ENCODE measurements at regions not wholly inside any gene's neighbourhood (a gene's known extent, or its start where the extent isn't known, plus 50 kb on each side); places are given as distances from the start of the nearest gene placed in this dataset.

- TF ChIP-seq CTCF (IDR thresholded peaks at IDR 0.05 in 2 of 3, conservative IDR thresholded peaks at IDR 0.05 in 1 of 3; ENCODE audit: control insufficient read depth in 2 of 3, extremely low read depth in 1 of 3, insufficient read depth in 1 of 3, low read depth in 3 of 3, low read length in 3 of 3) (no peak), BMI1 (IDR thresholded peaks at IDR 0.05; ENCODE audit: borderline replicate concordance) (no peak), STAT3 (IDR thresholded peaks at IDR 0.05; ENCODE audit: low read depth, low read length) (no peak), GABPA (IDR thresholded peaks at IDR 0.05; ENCODE audit: low read depth) (no peak), SIX5 (IDR thresholded peaks at IDR 0.05; ENCODE audit: low read depth, low read length, severe bottlenecking) (no peak), ZZZ3 (IDR thresholded peaks at IDR 0.05; ENCODE audit: control insufficient read depth, insufficient read length, low read depth) (no peak), JUNB (IDR thresholded peaks at IDR 0.05) (no peak), JUND (IDR thresholded peaks at IDR 0.05; ENCODE audit: low read depth, low read length) (no peak), EZH2 (IDR thresholded peaks at IDR 0.05; ENCODE audit: borderline replicate concordance, control insufficient read depth, low read depth, low read length) (no peak), EP300 (IDR thresholded peaks at IDR 0.05; ENCODE audit: borderline replicate concordance in 1 of 2, control insufficient read depth in 1 of 2, low read depth in 2 of 2, low read length in 2 of 2) (no peak), RB1 (IDR thresholded peaks at IDR 0.05; ENCODE audit: borderline replicate concordance) (no peak)
Observed at GRCh38 chr10:8726779-8727084, 672.2 kb downstream of the GATA3 start.
